IPS-NIHi11 (cell line): ENCODE measurements at regions not wholly inside any gene's neighbourhood (a gene's known extent, or its start where the extent isn't known, plus 50 kb on each side); places are given as distances from the start of the nearest gene placed in this dataset.
A peak's percentile ranks its signal among the peaks of the same experiment; 100 is the strongest.

ENCODE experiments used
- DNase-seq: peaks from one replicate; pipeline ENCODE4 v3.0.0; 2012; ENCODE audit warnings: mixed read lengths, low spot score

DNA sequence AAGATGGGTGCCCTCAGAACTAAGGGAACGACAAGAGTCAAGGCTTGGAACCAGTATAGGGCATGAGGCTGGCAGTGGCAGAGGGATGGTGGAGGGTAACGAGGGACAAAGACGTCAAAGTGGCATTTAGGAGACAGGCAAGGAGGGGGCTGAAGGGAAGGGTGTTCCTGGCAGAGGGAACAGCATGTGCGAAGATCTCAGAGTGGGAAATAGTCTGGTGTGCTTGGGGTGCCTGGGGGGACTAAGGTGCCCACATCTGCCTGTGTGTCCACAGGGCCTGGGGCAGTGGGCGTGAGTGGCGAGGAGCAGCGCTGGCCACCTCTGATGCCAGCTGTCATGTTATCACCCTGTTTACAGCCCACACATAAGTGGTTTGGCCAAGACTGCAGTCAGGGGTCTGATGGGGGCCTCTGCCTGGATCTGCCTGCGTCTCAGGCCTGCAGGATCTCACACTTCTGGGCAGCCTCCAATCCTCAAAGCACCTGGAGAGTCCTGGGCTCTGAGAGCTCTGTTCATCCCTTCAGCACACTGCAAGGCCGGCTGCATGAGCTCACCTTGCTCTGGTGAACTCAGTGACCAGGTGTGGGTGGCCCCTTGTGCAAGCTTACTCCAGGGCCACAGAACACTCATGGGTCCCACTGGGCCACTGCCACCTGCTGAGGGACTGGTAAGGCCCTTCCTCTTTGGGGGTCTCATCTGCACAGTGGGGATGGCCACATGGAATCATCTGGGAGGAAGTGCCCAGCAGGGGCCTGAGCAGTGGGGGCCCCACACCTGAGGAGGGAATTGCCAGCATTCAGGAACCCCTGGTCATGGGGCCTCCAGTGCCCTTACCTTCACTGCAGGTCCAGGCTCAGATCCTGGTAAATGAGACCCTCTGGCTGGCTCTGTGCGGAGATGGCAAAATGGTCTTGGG is 89.7 kb upstream of the SHISAL1 start:
- no peak for DNase-seq

DNA sequence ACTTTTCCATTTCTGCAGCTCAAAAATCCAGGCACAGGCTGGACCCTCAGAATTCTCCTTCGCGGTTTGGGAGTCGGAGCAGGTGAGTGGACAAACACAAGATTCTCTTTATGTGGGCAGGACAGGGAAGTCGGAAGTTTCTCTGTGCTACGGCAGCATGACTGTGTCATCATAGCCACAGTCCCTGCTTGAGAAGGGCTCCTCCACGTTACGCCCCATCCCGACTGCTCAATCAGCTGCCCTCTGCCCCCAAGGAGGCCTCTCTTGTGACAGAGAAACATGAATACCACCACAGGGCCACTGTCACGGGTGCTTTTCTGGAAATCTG is 89.0 kb upstream of the SHISAL1 start:
- DNase-seq = no peak

DNA sequence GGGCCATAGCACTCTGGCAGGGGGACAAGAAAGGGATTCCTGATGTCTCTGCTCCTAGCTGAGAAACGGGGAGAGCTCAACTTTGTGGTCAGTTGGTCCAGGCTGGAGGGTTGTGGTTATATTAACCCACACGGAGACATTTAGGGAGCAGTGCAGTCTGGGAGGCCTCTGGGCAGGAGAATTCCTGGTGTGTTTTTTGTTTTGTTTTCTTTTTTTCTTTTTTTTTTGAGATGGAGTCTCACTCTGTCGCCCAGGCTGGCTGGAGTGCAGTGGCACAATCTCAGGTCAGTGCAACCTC is 88.0 kb upstream of the SHISAL1 start:
- DNase-seq = no peak

DNA sequence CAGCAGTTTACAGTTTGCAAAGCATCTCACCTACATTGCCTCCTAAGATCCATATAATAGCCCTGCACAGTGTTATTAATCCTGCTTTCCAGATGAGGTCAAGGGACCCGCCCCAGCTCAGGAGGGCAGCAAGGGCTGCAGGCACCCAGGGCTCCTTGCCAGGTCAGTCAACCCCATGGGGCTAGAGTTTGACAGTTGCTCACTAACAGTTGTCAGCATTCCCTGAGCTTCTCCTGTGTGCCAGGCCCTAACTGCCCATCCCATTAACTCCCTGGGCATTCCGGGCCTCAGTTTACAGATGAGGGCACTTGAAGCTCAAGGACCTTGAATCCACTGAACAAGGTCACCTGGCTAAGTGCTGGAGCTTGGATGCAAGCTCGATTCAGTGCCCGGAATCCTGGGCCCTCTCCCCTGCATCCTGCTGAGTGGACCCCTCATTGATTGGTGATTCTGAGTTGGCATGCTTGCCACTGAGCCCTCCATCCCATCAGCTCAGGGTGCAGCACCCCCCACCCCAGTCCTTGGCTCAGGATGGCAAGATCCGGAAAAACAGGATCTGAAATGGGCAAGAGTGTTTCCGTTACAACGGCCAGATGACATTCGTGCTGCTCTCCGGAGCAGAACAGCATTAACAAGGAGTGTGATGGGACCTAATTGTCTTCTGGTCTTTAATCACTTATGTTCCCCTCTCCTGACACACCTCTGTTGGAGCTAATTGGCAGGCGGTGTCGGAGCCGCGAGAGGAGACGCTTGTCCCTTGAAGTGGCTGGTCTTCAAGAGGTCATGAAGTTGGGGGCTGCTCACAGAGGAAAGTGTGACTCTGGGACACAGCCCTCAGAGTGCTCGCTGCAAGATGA is 87.4 kb upstream of the SHISAL1 start:
- DNase-seq = peak; percentile 4

DNA sequence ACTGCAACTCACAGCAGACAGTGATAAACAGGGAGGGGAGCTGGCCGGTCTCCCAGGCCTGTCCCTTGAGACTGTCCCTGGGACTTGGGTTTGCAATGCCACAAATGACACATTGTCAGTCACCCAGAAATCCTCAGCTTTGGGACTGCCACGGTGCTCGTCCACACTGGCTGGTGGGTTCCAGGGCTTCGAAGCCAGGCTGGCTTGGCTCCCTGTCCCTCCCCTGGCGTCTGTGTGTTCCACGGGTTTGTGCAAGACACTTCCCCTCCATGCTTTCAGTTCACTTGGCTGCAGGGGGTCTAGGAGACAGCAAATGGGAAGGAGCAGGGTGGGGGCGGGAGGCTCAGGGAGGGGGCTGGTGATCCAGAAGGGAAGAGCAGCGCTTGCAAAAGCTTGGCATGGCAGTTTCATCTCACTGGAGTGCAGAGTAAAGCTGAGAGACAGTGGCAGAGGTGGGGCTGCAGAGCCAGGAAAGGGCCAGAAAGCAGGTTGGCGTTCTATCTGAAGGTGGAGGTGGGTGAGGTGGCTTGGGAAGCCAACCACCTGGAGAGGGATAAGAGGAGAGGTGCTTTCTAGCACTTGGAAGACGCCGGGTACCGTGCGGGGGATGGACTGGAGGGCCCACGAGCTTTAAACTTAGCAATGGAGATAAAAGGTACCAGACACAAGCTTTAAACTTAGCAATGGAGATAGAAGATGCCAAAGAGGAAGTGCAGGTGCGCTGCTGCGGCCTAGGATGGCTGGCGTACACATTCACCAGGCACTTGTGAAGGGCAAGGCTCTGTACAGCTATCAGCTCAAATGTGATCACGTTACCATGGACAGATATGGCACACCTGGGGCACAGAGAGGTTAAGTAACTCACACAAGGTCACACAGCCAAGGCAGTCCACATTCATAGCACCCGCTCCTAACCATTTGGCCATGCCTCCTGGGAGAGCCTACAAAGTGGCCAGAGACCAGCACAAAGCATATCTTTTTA is 86.4 kb upstream of the SHISAL1 start:
- DNase-seq = no peak

DNA sequence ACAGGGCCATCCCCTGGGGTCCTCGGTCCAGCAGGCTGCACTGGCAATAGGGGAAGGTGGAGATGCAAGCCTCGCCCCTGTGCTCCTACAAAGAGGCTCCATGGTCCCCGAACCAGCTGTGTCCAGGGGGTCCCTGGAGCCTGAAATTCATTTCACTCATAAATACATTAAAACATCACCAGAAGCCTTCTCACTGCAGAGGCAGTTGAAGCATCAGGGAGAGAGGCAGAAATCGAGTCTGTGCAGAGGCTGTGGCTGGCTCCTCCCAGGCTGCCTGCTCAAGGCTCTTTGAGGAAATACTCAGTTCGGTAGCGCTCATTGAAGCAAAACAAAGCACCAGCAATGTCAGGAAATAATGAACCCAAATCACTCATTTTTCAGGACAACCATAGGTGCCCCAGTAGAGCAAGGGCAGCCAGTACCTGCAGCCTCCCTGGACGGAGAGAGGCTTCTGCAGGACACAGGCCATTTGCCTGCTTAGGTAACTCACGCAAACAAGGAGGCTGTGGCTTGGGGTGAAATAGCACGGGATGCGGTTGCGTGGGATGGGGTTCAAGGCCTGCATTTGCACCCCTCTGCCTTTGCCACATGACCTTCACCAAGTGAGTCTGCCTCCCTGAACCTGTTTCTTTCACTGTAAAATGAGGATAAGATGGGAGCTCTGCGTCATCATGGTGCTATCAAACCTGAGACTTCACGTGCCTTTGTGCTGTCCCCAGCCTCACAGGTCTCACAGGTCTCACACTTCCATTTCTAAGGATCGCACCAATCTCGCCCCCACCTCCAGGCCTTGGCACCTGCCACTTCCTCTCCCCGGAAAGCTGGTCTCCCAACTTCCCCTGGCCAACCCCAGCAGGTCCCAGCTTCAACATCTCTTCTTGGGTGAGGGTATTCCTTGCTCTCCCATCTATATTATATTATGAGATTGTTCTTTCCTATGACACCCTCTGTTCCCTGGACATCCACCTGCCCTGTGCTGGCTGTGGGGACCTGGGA is 84.3 kb upstream of the SHISAL1 start:
- DNase-seq = no peak

DNA sequence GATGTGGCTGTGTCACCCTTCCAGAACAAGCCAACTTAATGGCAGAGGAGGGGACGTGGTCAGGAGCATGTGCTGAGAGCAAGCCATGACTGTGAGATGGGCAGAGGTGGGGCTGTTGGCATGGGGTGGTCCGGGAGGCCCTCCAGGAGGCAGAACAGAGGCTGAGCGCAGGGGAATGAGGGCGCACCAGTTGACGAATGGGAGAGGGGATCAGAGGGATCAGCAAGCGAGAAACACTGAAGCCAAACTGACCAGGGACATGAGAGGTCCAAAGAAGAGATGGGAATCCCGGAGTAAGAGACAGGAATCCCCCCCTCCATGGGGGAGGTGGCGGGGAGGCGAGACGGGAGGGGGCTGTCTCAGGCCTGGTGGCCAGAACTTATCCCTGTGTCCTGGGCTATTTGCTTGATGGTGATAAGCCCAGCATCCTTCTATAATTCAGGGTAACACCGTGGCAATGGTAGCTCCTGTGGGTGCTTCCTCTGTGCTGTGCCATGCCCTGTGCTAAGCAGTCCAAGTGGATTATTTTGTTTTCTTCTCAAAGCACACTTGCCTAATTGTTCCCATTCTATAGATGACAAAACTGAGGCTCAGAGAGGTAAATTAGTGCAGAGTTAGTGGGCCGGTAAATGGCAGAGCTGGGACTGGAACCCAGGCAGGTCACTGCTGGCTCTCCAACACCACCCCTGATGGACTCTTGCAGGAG is 83.4 kb upstream of the SHISAL1 start:
- peak; percentile 7 for DNase-seq

DNA sequence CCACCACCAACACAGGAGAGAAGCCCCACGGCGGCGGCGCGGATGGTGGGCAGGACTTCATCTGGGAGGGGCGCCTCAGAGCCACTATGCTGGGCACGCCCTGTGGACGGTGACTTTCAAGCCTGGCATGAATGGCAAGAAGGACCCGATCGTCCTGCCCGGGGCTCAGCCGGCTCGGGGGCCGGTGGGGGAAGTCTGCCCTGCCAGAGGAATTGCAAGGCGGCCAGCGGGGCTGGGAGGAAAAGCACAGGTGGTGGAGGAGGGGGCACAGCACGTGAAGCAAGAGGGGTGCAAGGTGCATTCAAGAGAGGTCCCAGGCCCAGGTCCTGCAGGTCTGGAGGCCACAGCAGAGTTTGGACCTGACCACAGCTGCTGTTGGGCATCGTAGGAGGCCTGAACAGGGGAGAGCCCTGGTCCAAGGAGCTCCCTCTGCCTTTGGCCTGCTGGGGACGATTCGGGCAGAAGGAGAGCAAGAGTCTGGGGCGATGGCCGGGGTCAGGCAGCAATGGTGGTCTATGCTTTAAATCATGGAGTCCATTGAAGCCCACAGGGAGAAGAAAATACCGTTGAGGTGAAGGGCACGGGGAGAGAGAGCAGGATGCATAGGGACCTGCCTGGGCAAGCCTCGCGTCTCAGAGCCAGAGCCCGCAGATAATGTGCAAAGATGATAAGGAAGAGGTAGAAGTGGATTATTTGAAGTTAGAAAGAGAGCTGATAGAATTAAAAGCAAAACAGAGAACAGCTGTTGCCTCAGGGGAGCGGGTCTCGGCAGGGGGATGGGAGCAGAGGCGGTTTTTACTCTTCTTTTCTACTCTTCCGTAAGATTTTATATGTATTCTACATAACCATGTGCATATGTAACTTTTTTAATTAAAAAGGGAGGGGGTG is 82.6 kb upstream of the SHISAL1 start:
- peak; percentile 9 for DNase-seq

DNA sequence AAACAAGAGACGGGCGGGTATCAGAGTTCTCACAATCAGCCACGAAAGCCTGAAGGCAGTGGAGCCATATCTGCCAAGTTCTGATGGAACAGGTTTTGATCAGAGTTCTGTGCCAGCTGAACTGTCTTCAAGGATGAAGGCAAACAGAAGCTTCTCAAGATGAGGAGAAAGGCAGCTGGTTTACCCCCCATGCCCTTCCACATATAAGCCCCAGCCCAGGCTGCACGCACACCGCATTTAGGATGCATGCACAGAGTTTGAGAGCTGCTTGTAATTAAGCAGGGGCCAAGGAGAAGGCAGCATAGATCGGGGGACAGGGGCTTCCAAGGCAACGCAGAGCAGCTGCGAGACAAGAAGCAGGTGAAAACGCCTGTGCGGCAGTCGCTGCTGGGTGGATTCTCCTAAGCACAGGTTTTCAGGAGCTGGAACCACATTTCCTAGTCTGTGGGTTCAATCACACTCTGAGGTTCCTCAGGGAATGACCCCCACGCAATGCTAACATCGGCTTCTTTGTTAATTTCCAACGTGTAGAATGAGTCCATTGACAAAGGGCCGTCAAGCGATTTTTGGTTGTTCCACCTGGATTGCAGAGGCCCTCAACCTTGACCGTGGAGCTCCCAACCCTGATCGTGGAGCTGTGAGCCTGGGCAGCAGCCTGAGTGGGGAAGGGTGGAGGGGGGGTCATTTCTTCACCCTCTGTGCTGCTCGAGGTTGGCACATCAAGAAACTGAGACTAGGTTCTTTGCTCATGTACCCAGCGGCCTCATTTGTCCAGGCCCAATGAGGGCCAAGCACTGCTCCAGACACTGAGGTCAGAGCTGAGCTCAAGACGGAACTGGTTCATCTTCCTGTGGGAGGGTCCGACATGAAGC is 81.7 kb upstream of the SHISAL1 start:
- no peak for DNase-seq

DNA sequence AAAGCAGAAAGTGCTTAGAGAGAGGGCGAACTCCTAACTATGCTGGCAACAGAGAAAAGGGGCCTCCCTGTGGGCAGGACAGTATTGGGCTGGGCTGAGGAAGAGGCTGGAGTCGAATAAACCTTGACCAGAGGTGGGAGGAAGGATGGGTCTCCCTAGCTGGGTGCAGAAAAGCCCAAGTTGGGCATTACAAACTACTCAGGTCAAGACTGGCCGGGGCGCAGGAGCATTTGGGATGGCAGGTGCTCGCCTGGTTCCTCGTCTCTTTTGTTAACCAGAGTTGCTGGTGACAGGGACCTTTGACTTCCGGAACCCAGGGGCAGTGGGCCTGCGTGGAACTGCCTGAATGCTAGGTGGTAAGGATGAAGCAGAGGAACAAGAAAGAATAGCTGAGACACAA is 80.3 kb upstream of the SHISAL1 start:
- DNase-seq = no peak

DNA sequence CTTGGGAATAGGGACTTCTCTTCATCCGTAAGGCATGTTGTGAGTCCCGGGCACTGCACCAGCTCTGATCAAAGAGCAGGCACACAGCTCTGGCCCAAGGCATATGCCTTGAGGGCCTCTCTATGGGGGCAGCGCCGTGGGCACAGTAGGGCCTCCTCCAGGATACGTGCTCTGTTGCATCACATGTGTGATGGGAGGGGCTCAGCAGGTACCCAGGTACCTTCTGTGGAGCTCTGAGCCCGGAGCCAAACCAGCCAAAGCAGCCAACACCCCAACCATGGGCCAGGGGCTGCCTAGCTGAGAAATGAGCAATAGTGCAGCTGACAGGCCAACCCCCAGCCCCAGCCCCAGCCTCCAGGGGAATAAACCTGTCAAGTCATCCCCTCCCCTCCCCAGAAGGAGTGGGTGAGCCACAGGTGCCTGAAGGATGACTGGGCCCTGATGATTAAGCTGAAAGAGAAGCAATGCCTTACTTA is 79.7 kb upstream of the SHISAL1 start:
- no peak for DNase-seq

DNA sequence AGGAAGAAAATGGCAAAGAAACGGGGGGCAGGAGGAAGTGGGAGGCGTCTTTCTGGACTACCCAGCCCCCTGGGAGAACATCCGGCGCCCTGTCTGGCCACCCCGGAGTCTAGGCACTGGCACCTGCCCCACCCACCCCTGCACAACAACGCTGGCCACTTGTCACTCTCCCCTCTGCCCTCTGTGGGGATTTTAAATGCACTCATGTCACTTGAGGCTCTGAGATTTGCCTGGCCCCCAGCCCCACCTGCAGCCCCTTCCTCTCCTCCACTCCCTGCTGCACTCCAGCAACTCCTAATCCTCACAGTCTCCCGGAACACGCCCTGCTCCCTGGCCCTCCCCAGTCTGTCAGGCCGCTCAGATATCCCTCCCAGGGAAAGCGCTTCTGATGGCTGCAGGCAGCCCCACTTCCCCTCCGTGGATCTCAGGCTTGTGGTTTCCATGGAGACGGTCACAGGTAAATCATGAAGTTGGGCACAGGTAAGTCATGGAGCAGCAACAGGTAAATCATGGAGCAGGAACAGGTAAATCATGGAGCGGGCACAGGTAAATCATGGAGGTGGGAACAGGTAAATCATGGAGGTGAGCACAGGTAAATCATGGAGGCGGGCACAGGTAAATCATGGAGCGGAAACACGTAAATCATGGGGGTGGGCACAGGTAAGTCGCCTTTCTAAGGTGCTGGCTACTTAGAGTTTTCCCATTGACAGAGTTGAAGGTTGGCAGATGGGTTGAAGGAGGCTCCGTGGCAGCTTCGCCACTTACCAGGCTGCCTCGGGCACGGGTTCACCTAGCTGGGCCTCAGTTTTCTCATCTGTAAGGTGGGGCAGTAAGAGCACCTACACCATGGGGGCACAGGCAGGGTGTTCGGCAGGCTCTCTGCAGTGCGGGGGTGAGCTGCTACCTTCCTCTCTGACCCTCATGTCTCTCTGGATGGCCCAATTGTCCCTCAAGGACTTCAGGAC is 79.0 kb upstream of the SHISAL1 start:
- DNase-seq = peak; percentile 62

DNA sequence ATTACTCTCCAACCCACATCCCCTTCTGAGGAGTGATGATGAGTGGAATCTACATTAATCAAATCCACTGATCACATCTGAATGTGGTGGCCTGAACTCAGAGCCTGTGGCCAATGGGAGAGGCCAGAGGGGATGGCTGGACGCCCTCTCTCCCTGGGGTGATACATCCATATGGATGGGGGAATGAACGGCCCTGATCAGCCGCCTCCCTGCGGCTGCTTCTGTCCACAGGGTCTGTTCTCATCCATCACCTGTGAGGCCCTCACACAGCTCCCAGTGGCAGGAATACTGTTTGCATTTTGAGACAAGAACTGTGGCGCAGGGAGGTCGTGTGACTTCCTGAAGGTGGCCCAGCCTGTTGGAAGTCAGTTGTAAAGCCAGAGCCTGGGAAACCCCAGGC is 78.3 kb upstream of the SHISAL1 start:
- no peak for DNase-seq

DNA sequence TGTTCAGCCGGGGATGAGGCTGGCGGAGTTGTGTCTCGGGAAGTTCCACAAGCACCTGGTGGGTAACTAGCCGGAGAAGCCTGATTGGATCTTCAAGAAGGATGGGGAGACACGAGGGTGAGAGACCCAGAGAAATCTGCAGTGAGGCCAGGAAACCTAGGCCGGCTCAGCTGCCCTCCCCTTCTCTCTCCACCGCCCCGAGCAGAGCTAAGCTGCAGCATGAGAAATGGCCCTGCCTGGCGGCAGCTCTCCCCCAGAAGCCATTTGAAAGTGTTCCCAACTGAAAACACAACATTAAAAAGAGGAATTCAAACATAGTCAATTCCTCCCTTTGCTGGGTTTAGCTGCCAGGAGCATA is 77.8 kb upstream of the SHISAL1 start:
- DNase-seq = no peak

DNA sequence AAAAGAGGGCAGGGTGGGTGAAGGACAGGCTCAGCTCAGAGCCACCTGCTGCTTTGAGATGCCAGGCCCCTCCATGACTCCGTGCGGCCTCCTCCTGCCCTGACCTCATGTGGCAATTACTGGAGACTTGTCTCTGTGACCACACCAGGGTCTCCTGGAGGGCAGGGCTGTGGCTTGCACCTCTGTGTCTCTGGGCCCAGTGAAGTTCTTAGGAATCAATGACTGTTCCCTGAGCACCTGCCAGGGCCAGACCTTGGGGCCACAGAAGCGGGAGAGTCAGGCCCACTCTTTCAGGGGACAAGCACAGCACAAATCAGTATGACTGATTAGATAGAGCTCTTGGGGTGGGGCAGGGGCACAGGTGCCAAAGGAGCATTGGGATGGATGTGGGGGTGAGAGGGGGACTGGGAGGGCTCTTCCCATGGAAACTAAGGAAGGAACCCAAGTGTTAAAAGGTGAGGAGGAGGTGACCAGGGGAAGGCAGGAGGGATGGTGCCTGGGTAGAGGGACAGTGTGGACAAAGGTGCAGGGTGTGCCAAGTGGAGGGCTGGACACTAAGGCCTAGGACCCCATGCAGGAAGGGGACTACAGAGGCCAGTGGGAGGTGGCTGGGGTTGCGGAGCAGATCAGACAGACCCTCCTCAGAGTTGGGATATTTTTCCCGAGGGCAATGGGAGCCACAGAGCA is 77.3 kb upstream of the SHISAL1 start:
- DNase-seq = no peak

DNA sequence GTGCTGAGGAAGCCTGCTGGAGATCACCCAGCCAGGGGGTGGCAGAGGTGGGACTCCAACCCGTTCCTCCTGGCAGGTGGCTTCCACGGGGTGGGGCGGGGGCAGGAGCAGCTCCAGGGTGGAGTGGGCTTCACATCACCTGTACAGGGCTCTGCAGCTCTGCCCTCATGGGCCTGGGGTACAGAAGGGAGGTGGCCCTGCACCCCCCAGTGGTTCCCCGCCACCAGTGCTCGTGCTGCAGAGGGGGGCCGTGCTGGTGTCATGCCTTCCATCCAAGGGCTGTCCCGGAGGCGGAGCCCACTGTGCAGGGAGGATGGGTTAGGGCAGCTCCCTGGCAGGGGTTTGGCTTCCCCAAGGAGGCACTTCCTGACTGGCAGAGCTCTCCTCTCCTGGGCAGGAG is 76.4 kb upstream of the SHISAL1 start:
- no peak for DNase-seq

DNA sequence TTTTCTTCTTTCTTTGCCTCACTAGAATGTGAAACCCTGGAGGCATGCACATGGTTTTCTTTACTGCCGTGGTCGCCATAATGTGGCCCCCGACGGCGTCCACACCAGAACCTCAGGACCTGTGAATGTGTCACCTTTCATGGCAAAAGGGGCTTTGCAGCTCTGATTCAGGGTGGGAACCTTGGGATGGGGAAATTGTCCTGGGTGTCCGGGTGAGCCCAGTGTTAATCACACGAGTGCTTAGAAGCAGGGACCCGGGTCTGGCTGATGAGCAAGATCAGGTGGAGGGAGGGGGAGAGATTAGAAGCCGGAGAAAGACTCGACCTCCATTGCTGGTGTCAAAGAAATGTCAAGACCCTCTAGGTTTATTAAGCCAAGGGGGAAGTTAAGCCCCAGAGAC is 74.7 kb upstream of the SHISAL1 start:
- DNase-seq = no peak
